ENCODE measurements at regions not wholly inside any gene's neighbourhood (a gene's known extent, or its start where the extent isn't known, plus 50 kb on each side); places are given as distances from the start of the nearest gene placed in this dataset.

GRCh38 chr10:55224007-55224781 lies 423.2 kb upstream of the PCDH15 start:
- no peaks in the 10 kb centered on the region for H3K36me3 Mint-ChIP-seq
- Histone ChIP-seq H3K36me3 (ENCODE audit: insufficient read depth, low read length) (no peaks in the 10 kb centered on the region), H3K27me3 (ENCODE audit: insufficient read depth, low read length) (no peaks in the 10 kb centered on the region), H3K4me3 (ENCODE audit: low read length in 2 of 2) (no peak overlapping the region), H3K27ac (ENCODE audit: low read depth, low read length) (no peak overlapping the region), H3K9me3 (ENCODE audit: control insufficient read depth in 1 of 2, low read length in 2 of 2) (no peaks in the 10 kb centered on the region), H3K4me1 (ENCODE audit: insufficient read depth, low read length) (no peaks in the 10 kb centered on the region)
- H3K27ac Mint-ChIP-seq = no peak overlapping the region
- H3K27me3 Mint-ChIP-seq = no peaks in the 10 kb centered on the region
- intact Hi-C loops (cut with micrococcal nuclease) = no loop called here
- peaks cover 0 to 16% (median 4%) of the 10 kb centered on the region in 8 donors for H3K9me3 Mint-ChIP-seq
- ChIA-PET CTCF (ENCODE audit: partially characterized antibody) (no interaction called here), POLR2A (ENCODE audit: partially characterized antibody) (no interaction called here)
- no peak overlapping the region for H3K4me3 Mint-ChIP-seq
- H3K4me1 Mint-ChIP-seq = no peaks in the 10 kb centered on the region
- no peak for DNase-seq

- Histone ChIP-seq H3K36me3 (ENCODE audit: insufficient read depth, low read length) (no peaks in the 10 kb centered on the region), H3K27ac (ENCODE audit: low read depth, low read length) (no peak overlapping the region), H3K4me3 (ENCODE audit: low read length in 2 of 2) (no peak overlapping the region), H3K9me3 (ENCODE audit: control insufficient read depth in 1 of 2, low read length in 2 of 2) (no peaks in the 10 kb centered on the region), H3K27me3 (ENCODE audit: insufficient read depth, low read length) (no peaks in the 10 kb centered on the region), H3K4me1 (ENCODE audit: insufficient read depth, low read length) (no peaks in the 10 kb centered on the region)
- H3K27ac Mint-ChIP-seq = no peak overlapping the region
- no peak for DNase-seq
- H3K27me3 Mint-ChIP-seq = no peaks in the 10 kb centered on the region
- H3K4me3 Mint-ChIP-seq = no peak overlapping the region
- intact Hi-C loops (cut with micrococcal nuclease) = no loop called here
- CTCF ChIA-PET (ENCODE audit: partially characterized antibody) = no interaction called here
- POLR2A ChIA-PET (ENCODE audit: partially characterized antibody) = no interaction called here
- H3K36me3 Mint-ChIP-seq = no peaks in the 10 kb centered on the region
- peaks cover 1 to 16% (median 4%) of the 10 kb centered on the region in 8 donors for H3K9me3 Mint-ChIP-seq
- H3K4me1 Mint-ChIP-seq = no peaks in the 10 kb centered on the region
These were observed 422.3 kb upstream of the PCDH15 start for GRCh38 chr10:55223352-55223751.

- no peaks in the 10 kb centered on the region for H3K27me3 Mint-ChIP-seq
- no peaks in the 10 kb centered on the region for H3K36me3 Mint-ChIP-seq
- no peaks in the 10 kb centered on the region for H3K4me1 Mint-ChIP-seq
- POLR2A ChIA-PET (ENCODE audit: partially characterized antibody) = no interaction called here
- Histone ChIP-seq H3K4me1 (ENCODE audit: insufficient read depth, low read length) (no peaks in the 10 kb centered on the region), H3K4me3 (ENCODE audit: low read length in 2 of 2) (no peak overlapping the region), H3K36me3 (ENCODE audit: insufficient read depth, low read length) (no peaks in the 10 kb centered on the region), H3K9me3 (ENCODE audit: control insufficient read depth in 1 of 2, low read length in 2 of 2) (no peaks in the 10 kb centered on the region), H3K27me3 (ENCODE audit: insufficient read depth, low read length) (no peaks in the 10 kb centered on the region), H3K27ac (ENCODE audit: low read depth, low read length) (no peak overlapping the region)
- no peak overlapping the region for H3K4me3 Mint-ChIP-seq
- intact Hi-C loops (cut with micrococcal nuclease) = no loop called here
- CTCF ChIA-PET (ENCODE audit: partially characterized antibody) = no interaction called here
- H3K9me3 Mint-ChIP-seq = peaks cover 1 to 15% (median 4%) of the 10 kb centered on the region in 8 donors
- DNase-seq = no peak
- no peak overlapping the region for H3K27ac Mint-ChIP-seq
These were observed 419.9 kb upstream of the PCDH15 start for GRCh38 chr10:55220975-55221374.

- Mint-ChIP-seq H3K9me3 (peaks cover 0 to 8% (median 4%) of the 10 kb centered on the region in 8 donors), H3K36me3 (no peaks in the 10 kb centered on the region), H3K27me3 (no peaks in the 10 kb centered on the region), H3K4me3 (no peak overlapping the region), H3K4me1 (no peaks in the 10 kb centered on the region), H3K27ac (no peak overlapping the region)
- ChIA-PET POLR2A (ENCODE audit: partially characterized antibody) (no interaction called here), CTCF (ENCODE audit: partially characterized antibody) (no interaction called here)
- Histone ChIP-seq H3K27me3 (ENCODE audit: insufficient read depth, low read length) (no peaks in the 10 kb centered on the region), H3K9me3 (ENCODE audit: control insufficient read depth in 1 of 2, low read length in 2 of 2) (no peaks in the 10 kb centered on the region), H3K4me1 (ENCODE audit: insufficient read depth, low read length) (no peaks in the 10 kb centered on the region), H3K36me3 (ENCODE audit: insufficient read depth, low read length) (no peaks in the 10 kb centered on the region), H3K4me3 (ENCODE audit: low read length in 2 of 2) (no peak overlapping the region), H3K27ac (ENCODE audit: low read depth, low read length) (no peak overlapping the region)
- no peak for DNase-seq
- intact Hi-C loops (cut with micrococcal nuclease) = no loop called here
These were observed 414.7 kb upstream of the PCDH15 start for GRCh38 chr10:55215699-55216098.

- no peak for DNase-seq
- Mint-ChIP-seq H3K4me1 (no peaks in the 10 kb centered on the region), H3K9me3 (peaks cover 2 to 17% (median 9%) of the 10 kb centered on the region in 8 donors), H3K27me3 (no peaks in the 10 kb centered on the region), H3K4me3 (no peak overlapping the region), H3K36me3 (no peaks in the 10 kb centered on the region), H3K27ac (no peak overlapping the region)
- H3K27ac ChIP-seq (ENCODE audit: low read depth, low read length) = no peak overlapping the region
- ChIA-PET POLR2A (ENCODE audit: partially characterized antibody) (no interaction called here), CTCF (ENCODE audit: partially characterized antibody) (interaction anchor here (0.6 kb wide), 1 partner anchor 1502 kb away, joined by 3 read pairs; no protein-coding TSS in a partner anchor)
- no peaks in the 10 kb centered on the region for H3K9me3 ChIP-seq (ENCODE audit: control insufficient read depth in 1 of 2, low read length in 2 of 2)
- intact Hi-C loops (cut with micrococcal nuclease) = no loop called here
- H3K4me1 ChIP-seq (ENCODE audit: insufficient read depth, low read length) = no peaks in the 10 kb centered on the region
- H3K4me3 ChIP-seq (ENCODE audit: low read length in 2 of 2) = no peak overlapping the region
- no peaks in the 10 kb centered on the region for H3K36me3 ChIP-seq (ENCODE audit: insufficient read depth, low read length)
- H3K27me3 ChIP-seq (ENCODE audit: insufficient read depth, low read length) = no peaks in the 10 kb centered on the region
These were observed 413.6 kb upstream of the PCDH15 start for GRCh38 chr10:55214608-55215007.

- Mint-ChIP-seq H3K4me1 (no peaks in the 10 kb centered on the region), H3K4me3 (no peak overlapping the region), H3K27me3 (no peaks in the 10 kb centered on the region), H3K9me3 (peaks cover 5 to 27% (median 10%) of the 10 kb centered on the region in 8 donors), H3K36me3 (no peaks in the 10 kb centered on the region), H3K27ac (no peak overlapping the region)
- POLR2A ChIA-PET (ENCODE audit: partially characterized antibody) = no interaction called here
- no peaks in the 10 kb centered on the region for H3K36me3 ChIP-seq (ENCODE audit: insufficient read depth, low read length)
- H3K4me3 ChIP-seq (ENCODE audit: low read length in 2 of 2) = no peak overlapping the region
- CTCF ChIA-PET (ENCODE audit: partially characterized antibody) = no interaction called here
- intact Hi-C loops (cut with micrococcal nuclease) = no loop called here
- no peaks in the 10 kb centered on the region for H3K27me3 ChIP-seq (ENCODE audit: insufficient read depth, low read length)
- no peaks in the 10 kb centered on the region for H3K4me1 ChIP-seq (ENCODE audit: insufficient read depth, low read length)
- no peak overlapping the region for H3K27ac ChIP-seq (ENCODE audit: low read depth, low read length)
- H3K9me3 ChIP-seq (ENCODE audit: control insufficient read depth in 1 of 2, low read length in 2 of 2) = no peaks in the 10 kb centered on the region
- DNase-seq = no peak
These were observed 411.0 kb upstream of the PCDH15 start for GRCh38 chr10:55212051-55212450.

GRCh38 chr10:55203874-55204273 lies 402.8 kb upstream of the PCDH15 start:
- POLR2A ChIA-PET (ENCODE audit: partially characterized antibody) = no interaction called here

More at GRCh38 chr10:55203874-55204273, 402.8 kb upstream of the PCDH15 start:
- DNase-seq = no peak
- Mint-ChIP-seq H3K4me3 (no peak overlapping the region), H3K27ac (no peak overlapping the region), H3K4me1 (no peaks in the 10 kb centered on the region), H3K36me3 (no peaks in the 10 kb centered on the region), H3K27me3 (no peaks in the 10 kb centered on the region), H3K9me3 (peaks cover 3 to 35% (median 14%) of the 10 kb centered on the region in 8 donors)
- no peak overlapping the region for H3K27ac ChIP-seq (ENCODE audit: low read depth, low read length)
- no peaks in the 10 kb centered on the region for H3K4me1 ChIP-seq (ENCODE audit: insufficient read depth, low read length)
- no peaks in the 10 kb centered on the region for H3K36me3 ChIP-seq (ENCODE audit: insufficient read depth, low read length)
- H3K4me3 ChIP-seq (ENCODE audit: low read length in 2 of 2) = no peak overlapping the region
- intact Hi-C loops (cut with micrococcal nuclease) = no loop called here
- H3K9me3 ChIP-seq (ENCODE audit: control insufficient read depth in 1 of 2, low read length in 2 of 2) = no peaks in the 10 kb centered on the region
- CTCF ChIA-PET (ENCODE audit: partially characterized antibody) = no interaction called here
- no peaks in the 10 kb centered on the region for H3K27me3 ChIP-seq (ENCODE audit: insufficient read depth, low read length)
